Activated CD8-positive, alpha-beta T cell treated with anti-CD3 and anti-CD28 coated beads, Interleukin-2, amount 10 ng/mL, durations not matched to agents 7 days and 5 days (primary cell): ENCODE measurements at regions not wholly inside any gene's neighbourhood (a gene's known extent, or its start where the extent isn't known, plus 50 kb on each side); places are given as distances from the start of the nearest gene placed in this dataset.
"Not testable (repeated sequence)": the region's sequence is repeated elsewhere in the genome, so short reads cannot be mapped to it uniquely, and the experiment has no call there.

ENCODE experiments used
- ATAC-seq: fragments of 150-1000 bp; cut with Tn5 transposase; one replicate; pipeline ENCODE4 v1.10.0; 2021; ENCODE audit warnings: moderate library complexity
- CTCF ChIA-PET: fragments of 350-600 bp; sonication (Branson Sonifier 250); formaldehyde crosslinking; loops from one replicate; lab custom pipeline; 2021; ENCODE audit warnings: antibody characterized with exemption; lab: Charles Lee
- POLR2A ChIA-PET: fragments of 350-600 bp; sonication (Branson Sonifier 250); formaldehyde crosslinking; loops from one replicate; lab custom pipeline; 2021; ENCODE audit warnings: antibody characterized with exemption; lab: Charles Lee
- DNase-seq: peaks from one replicate; pipeline ENCODE4 v3.0.0-alpha.2; 2020
- H3K27ac Mint-ChIP-seq: one replicate; pipeline ENCODE4 v1.8.0; 2021; ENCODE audit warnings: mild to moderate bottlenecking, mixed read lengths
- H3K27me3 Mint-ChIP-seq: one replicate; pipeline ENCODE4 v1.8.0; 2021; ENCODE audit warnings: low read depth, mixed read lengths
- H3K36me3 Mint-ChIP-seq: one replicate; pipeline ENCODE4 v1.8.0; 2021; ENCODE audit warnings: low read depth, mixed read lengths
- H3K4me1 Mint-ChIP-seq: one replicate; pipeline ENCODE4 v1.8.0; 2021; ENCODE audit warnings: low read depth, mixed read lengths
- H3K4me3 Mint-ChIP-seq: one replicate; pipeline ENCODE4 v1.8.0; 2021; ENCODE audit warnings: mild to moderate bottlenecking, mixed read lengths
- H3K9me3 Mint-ChIP-seq: one replicate; pipeline ENCODE4 v1.8.0; 2022; ENCODE audit warnings: mixed read lengths; ENCODE audit not compliant: insufficient read depth

GRCh38 chr15:20021351-20021750, 520.2 kb downstream of the GOLGA6L6 start:
- H3K36me3 Mint-ChIP-seq, H3K27me3 Mint-ChIP-seq, POLR2A ChIA-PET, H3K4me3 Mint-ChIP-seq, H3K27ac Mint-ChIP-seq, DNase-seq, CTCF ChIA-PET, H3K4me1 Mint-ChIP-seq, H3K9me3 Mint-ChIP-seq, ATAC-seq: not testable (repeated sequence)

- H3K4me1 Mint-ChIP-seq, H3K36me3 Mint-ChIP-seq, H3K27ac Mint-ChIP-seq, H3K4me3 Mint-ChIP-seq, DNase-seq, ATAC-seq, H3K27me3 Mint-ChIP-seq, H3K9me3 Mint-ChIP-seq, POLR2A ChIA-PET, CTCF ChIA-PET: not testable (repeated sequence)
Observed at GRCh38 chr15:20020588-20020987, 521.0 kb downstream of the GOLGA6L6 start.

- H3K27ac Mint-ChIP-seq, CTCF ChIA-PET, POLR2A ChIA-PET, H3K27me3 Mint-ChIP-seq, H3K4me3 Mint-ChIP-seq, DNase-seq, ATAC-seq, H3K9me3 Mint-ChIP-seq, H3K4me1 Mint-ChIP-seq, H3K36me3 Mint-ChIP-seq: not testable (repeated sequence)
Observed at GRCh38 chr15:20019758-20020157, 521.8 kb downstream of the GOLGA6L6 start.

GRCh38 chr15:20017581-20017980, 524.0 kb downstream of the GOLGA6L6 start:
- H3K4me1 Mint-ChIP-seq, POLR2A ChIA-PET, H3K4me3 Mint-ChIP-seq, DNase-seq, H3K27me3 Mint-ChIP-seq, CTCF ChIA-PET, H3K36me3 Mint-ChIP-seq, H3K27ac Mint-ChIP-seq, ATAC-seq, H3K9me3 Mint-ChIP-seq: not testable (repeated sequence)

DNA sequence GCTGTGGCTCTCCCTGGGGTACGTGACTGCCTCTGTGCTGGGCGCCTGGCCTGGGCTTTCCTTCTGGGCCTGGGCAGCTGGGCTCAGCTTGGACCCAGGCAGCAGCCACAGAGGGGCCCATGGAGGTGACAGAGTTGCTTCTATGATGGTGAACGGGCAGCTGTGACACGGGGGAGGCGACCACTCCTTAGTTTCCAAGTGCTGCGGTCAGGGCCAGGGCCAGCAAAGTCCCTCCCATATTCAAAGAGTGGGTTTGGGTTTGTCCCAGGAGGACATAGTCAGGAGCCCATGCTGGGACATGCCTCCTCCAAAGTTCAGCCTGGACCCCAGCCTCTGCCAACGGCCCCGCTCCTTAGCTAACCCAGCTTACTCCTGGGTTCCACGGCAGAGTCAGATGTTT, 524.7 kb downstream of the GOLGA6L6 start:
- H3K4me1 Mint-ChIP-seq, H3K27me3 Mint-ChIP-seq, DNase-seq, CTCF ChIA-PET, H3K4me3 Mint-ChIP-seq, ATAC-seq, POLR2A ChIA-PET, H3K9me3 Mint-ChIP-seq, H3K36me3 Mint-ChIP-seq, H3K27ac Mint-ChIP-seq: not testable (repeated sequence)

DNA sequence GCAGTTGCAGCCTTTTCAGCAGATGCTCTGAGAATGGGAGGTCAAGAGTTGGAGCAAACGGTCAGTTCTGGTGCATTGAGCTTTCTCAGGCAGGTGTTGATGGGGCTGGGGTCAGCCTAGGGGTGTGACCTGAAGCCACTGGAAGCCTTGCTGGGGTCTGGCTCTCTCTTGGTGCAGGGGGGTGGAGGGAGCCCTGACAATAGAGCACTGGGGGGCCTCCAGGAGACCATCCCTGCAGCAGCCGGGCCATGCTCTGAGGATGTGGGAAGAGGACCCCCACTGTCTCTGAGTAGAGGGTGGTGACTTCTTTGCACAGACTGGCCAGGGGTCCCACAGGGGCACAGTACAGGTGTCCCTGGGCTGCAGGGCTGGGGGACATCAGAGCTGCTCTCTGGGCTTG, 528.8 kb downstream of the GOLGA6L6 start:
- H3K4me3 Mint-ChIP-seq, POLR2A ChIA-PET, H3K27me3 Mint-ChIP-seq: not testable (repeated sequence)

GRCh38 chr15:20010759-20011158, 530.8 kb downstream of the GOLGA6L6 start:
- H3K4me1 Mint-ChIP-seq, H3K36me3 Mint-ChIP-seq, H3K9me3 Mint-ChIP-seq, CTCF ChIA-PET, H3K27me3 Mint-ChIP-seq, ATAC-seq, H3K4me3 Mint-ChIP-seq, DNase-seq, H3K27ac Mint-ChIP-seq, POLR2A ChIA-PET: not testable (repeated sequence)

More for the DNA sequence above, 528.8 kb downstream of the GOLGA6L6 start:
- H3K9me3 Mint-ChIP-seq, CTCF ChIA-PET, H3K36me3 Mint-ChIP-seq, H3K4me1 Mint-ChIP-seq, DNase-seq, H3K27ac Mint-ChIP-seq, ATAC-seq: not testable (repeated sequence)

- H3K27ac Mint-ChIP-seq, POLR2A ChIA-PET, H3K4me3 Mint-ChIP-seq, H3K4me1 Mint-ChIP-seq, ATAC-seq, H3K9me3 Mint-ChIP-seq, CTCF ChIA-PET, DNase-seq, H3K27me3 Mint-ChIP-seq, H3K36me3 Mint-ChIP-seq: not testable (repeated sequence)
Observed at GRCh38 chr15:20009619-20010018, 532.0 kb downstream of the GOLGA6L6 start.

- H3K4me1 Mint-ChIP-seq = not testable (repeated sequence)
Observed at GRCh38 chr15:20007338-20007737, 534.3 kb downstream of the GOLGA6L6 start.

DNA sequence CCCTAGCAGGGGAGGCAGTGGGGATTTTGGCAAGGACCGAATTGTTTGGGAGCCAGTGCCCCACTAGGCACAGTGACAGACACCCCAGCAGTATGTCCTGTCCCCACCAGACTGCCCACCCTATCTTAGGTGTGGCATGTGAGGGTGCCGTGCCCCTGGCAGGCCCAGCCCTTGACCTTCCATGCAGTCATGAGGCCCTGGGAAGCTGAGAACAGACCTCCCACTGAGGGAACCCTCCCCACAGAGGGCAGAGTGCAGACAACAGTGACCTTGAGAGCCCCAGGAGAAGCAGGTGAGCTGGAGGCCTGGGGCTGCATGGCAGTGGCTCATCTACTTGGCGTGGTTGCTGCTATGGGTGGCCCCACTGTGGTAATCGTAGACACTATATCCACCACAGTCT, 538.1 kb downstream of the GOLGA6L6 start:
- H3K9me3 Mint-ChIP-seq, H3K27ac Mint-ChIP-seq, CTCF ChIA-PET, H3K36me3 Mint-ChIP-seq, H3K4me3 Mint-ChIP-seq, DNase-seq, ATAC-seq, POLR2A ChIA-PET, H3K4me1 Mint-ChIP-seq, H3K27me3 Mint-ChIP-seq: not testable (repeated sequence)

More at GRCh38 chr15:20007338-20007737, 534.3 kb downstream of the GOLGA6L6 start:
- H3K9me3 Mint-ChIP-seq, H3K36me3 Mint-ChIP-seq, H3K27ac Mint-ChIP-seq, POLR2A ChIA-PET, CTCF ChIA-PET, H3K4me3 Mint-ChIP-seq, H3K27me3 Mint-ChIP-seq, DNase-seq, ATAC-seq: not testable (repeated sequence)

DNA sequence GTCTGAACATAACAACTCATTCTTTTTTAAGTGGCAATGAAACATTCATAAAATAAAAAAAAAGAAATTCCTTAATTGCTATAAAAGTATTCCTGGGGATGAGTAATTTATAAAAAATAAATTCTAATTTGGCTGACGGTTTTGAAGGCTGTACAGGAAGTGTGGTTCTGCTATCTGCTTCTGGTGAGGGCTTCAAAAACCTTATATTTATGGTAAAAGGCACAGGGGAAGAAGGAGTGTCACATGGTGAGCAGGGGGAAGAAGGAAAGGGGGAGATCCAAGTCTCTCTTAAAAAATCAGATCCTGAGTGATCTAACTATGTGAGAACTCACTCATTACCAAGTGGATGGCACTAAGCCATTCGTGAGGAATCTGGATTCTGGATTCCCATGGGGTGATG, 539.0 kb downstream of the GOLGA6L6 start:
- ATAC-seq, H3K4me1 Mint-ChIP-seq, POLR2A ChIA-PET, CTCF ChIA-PET, H3K27ac Mint-ChIP-seq, H3K9me3 Mint-ChIP-seq, H3K27me3 Mint-ChIP-seq, DNase-seq, H3K36me3 Mint-ChIP-seq, H3K4me3 Mint-ChIP-seq: not testable (repeated sequence)

DNA sequence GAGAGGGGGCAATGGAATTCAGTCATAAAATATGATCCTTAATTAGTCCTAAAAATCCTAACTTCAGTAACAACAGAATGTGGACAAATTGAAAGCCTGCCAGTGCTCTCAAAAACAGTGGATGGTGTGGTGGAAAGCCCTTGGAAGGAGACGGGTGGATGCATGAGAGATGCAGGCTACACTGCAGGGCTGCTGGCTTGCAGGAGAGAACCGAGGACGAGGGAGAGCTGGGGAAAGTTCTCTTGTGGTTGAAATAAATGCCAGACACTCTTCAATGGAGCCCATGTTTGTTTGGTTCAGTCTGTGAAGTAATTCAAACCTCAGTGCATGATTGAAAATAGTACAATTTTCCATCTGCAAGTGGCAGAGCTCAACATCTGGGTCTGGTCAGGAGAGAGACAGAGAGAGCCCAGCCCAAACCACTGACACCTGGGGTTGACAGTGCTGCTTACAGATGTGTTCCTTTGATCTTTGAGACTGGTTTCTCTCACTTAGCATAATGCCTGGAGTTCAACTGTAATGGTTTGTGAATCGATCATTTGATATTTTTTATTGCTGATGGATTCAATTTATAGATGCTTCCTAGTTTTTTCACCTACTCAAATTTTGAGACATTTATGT, 544.9 kb downstream of the GOLGA6L6 start:
- H3K4me3 Mint-ChIP-seq, POLR2A ChIA-PET, ATAC-seq, H3K36me3 Mint-ChIP-seq, H3K9me3 Mint-ChIP-seq, H3K27me3 Mint-ChIP-seq, CTCF ChIA-PET, DNase-seq, H3K4me1 Mint-ChIP-seq, H3K27ac Mint-ChIP-seq: not testable (repeated sequence)

GRCh38 chr15:19995296-19995695, 546.3 kb downstream of the GOLGA6L6 start:
- H3K36me3 Mint-ChIP-seq, H3K27ac Mint-ChIP-seq, H3K4me3 Mint-ChIP-seq, CTCF ChIA-PET, H3K27me3 Mint-ChIP-seq, ATAC-seq, POLR2A ChIA-PET, DNase-seq, H3K4me1 Mint-ChIP-seq: not testable (repeated sequence)
- H3K9me3 Mint-ChIP-seq = peaks cover 14% of the 10 kb centered on the region
